ENCODE measurements at regions not wholly inside any gene's neighbourhood (a gene's known extent, or its start where the extent isn't known, plus 50 kb on each side); places are given as distances from the start of the nearest gene placed in this dataset.
A peak's percentile ranks its signal among the peaks of the same experiment; 100 is the strongest.

- peak overlapping the region; percentile 85 for H2AK5ac ChIP-seq (ENCODE audit: low read depth, low read length)
- 62% methylated on average over 3 of the region's 9 CpGs; no CpG with 5 or more reads in 1 of the 2 experiments for WGBS, 2 experiments (ENCODE audit: extremely low coverage in 2 of 2, insufficient read length in 1 of 2)
- H3K36me3 ChIP-seq (ENCODE audit: control insufficient read depth, insufficient read depth, low read length): no peaks in the 10 kb centered on the region
- H4K20me1 ChIP-seq (ENCODE audit: insufficient read depth, low read length): no peaks in the 10 kb centered on the region
- H2BK20ac ChIP-seq (ENCODE audit: low read depth, low read length): peak overlapping the region; percentile 87
- DNase-seq (no peak), ATAC-seq (ENCODE audit: low read depth) (no peak)
- POLR2A ChIA-PET (ENCODE audit: unreplicated experiment): no interaction called here
- H2BK120ac ChIP-seq (ENCODE audit: low read depth, low read length): peak overlapping the region; percentile 94
- peak overlapping the region; percentile 9; the same call in 1 of the 2 replicates for H3K27ac ChIP-seq (ENCODE audit: insufficient read depth, low read length)
- dilution Hi-C loops (cut with HindIII; ENCODE audit: low sequenced_read_pairs, unreplicated experiment): no loop called here
- H3K79me1 ChIP-seq (ENCODE audit: low read depth in 1 of 2, low read length in 2 of 2): no peaks in the 10 kb centered on the region
- H3K9me3 ChIP-seq (ENCODE audit: control insufficient read depth, insufficient read depth, low read length): peaks cover 12% of the 10 kb centered on the region
- peak overlapping the region; percentile 61 for H2BK5ac ChIP-seq (ENCODE audit: low read depth, low read length, poor library complexity, severe bottlenecking)
- peak overlapping the region; percentile 82 for H3K4ac ChIP-seq (ENCODE audit: low read depth, low read length)
- CTCF ChIA-PET: no interaction called here
- H4K91ac ChIP-seq (ENCODE audit: insufficient read depth, low read depth, low read length): peak overlapping the region; percentile 67; the same call in 1 of the 2 replicates
- H2BK15ac ChIP-seq (ENCODE audit: low read depth, low read length): peak overlapping the region; percentile 91; the same call in 1 of the 3 replicates
- no peak overlapping the region for H3K9ac ChIP-seq (ENCODE audit: low read depth, low read length)
- H3K4me2 ChIP-seq (ENCODE audit: low read depth, low read length): no peak overlapping the region
- no peak overlapping the region for H3K56ac ChIP-seq (ENCODE audit: extremely low read depth, insufficient read depth, low read length)
- H4K5ac ChIP-seq (ENCODE audit: low read depth, low read length): peak overlapping the region; percentile 70
- no peak for TF ChIP-seq FOS (IDR thresholded peaks at IDR 0.05; ENCODE audit: low read depth, low read length)
- TF ChIP-seq RCOR1 (IDR thresholded peaks at IDR 0.05; ENCODE audit: insufficient replicate concordance, low read length): no peak
- no peak for TF ChIP-seq MAFK (IDR thresholded peaks at IDR 0.05; ENCODE audit: low read depth, low read length)
- no peak for TF ChIP-seq POLR2A (IDR thresholded peaks at IDR 0.05; ENCODE audit: low read depth, low read length)
- TF ChIP-seq CHD1 (IDR thresholded peaks at IDR 0.05; ENCODE audit: low read depth, low read length): no peak
- TF ChIP-seq SMC3 (IDR thresholded peaks at IDR 0.05; ENCODE audit: low read depth, low read length): no peak
- in situ Hi-C loops (cut with MboI; ENCODE audit: low sequenced_read_pairs): no loop called here
- peak overlapping the region; percentile 10 for H2AFZ ChIP-seq (replicated peaks; ENCODE audit: low read length, poor library complexity)
- peak overlapping the region; percentile 68 for H2AK9ac ChIP-seq (replicated peaks; ENCODE audit: low read depth, low read length, poor library complexity)
- H3K18ac ChIP-seq (ENCODE audit: low read depth, low read length): peak overlapping the region; percentile 63
- peak overlapping the region; percentile 73 for H3K14ac ChIP-seq (replicated peaks; ENCODE audit: low read depth, low read length)
- H4K8ac ChIP-seq (ENCODE audit: low read depth in 2 of 2, low read length in 2 of 2): peak overlapping the region; percentile 88 to 97
- intact Hi-C loops (cut with micrococcal nuclease): no loop called here
- peak overlapping the region; percentile 90; the same call in 1 of the 2 replicates for H3K23ac ChIP-seq (ENCODE audit: low read depth, low read length)
- peaks cover 6% of the 10 kb centered on the region for H3K9me1 ChIP-seq (ENCODE audit: insufficient read depth, low read length)
- H3K27me3 ChIP-seq (ENCODE audit: control insufficient read depth, insufficient read depth, low read length): no peaks in the 10 kb centered on the region
- no peak overlapping the region for H3K4me3 ChIP-seq (ENCODE audit: insufficient read depth, low read depth, low read length)
- H3K4me1 ChIP-seq (ENCODE audit: control insufficient read depth, insufficient read depth, low read length): peaks cover 15% of the 10 kb centered on the region
- BruUV-seq (replicated peaks): no TSS peak
Measured at GRCh38 chr10:31708474-31708873, 220.2 kb downstream of the ARHGAP12 start.
